OCI-LY1 (cell line): ENCODE measurements at regions not wholly inside any gene's neighbourhood (a gene's known extent, or its start where the extent isn't known, plus 50 kb on each side); places are given as distances from the start of the nearest gene placed in this dataset.

Source experiments
- H2AFZ ChIP-seq: fragments of 200-600 bp; sonication (generic), shearing (Covaris generic); 2 replicates; pipeline ENCODE4 v1.6.0; 2014; ENCODE audit warnings: antibody characterized with exemption, mild to moderate bottlenecking, low read length
- H3F3A ChIP-seq: fragments of 200-600 bp; sonication (generic), shearing (Covaris generic); 2 replicates; pipeline ENCODE4 v1.6.0; 2014; ENCODE audit warnings: mild to moderate bottlenecking, antibody characterized with exemption, low read length, moderate library complexity; ENCODE audit not compliant: insufficient read depth
- H3K27ac ChIP-seq: fragments of 200-600 bp; sonication (generic); 2 replicates; pipeline ENCODE4 v1.5.1; 2014; ENCODE audit warnings: low read length, mixed run types, mild to moderate bottlenecking, low read depth; ENCODE audit not compliant: poor library complexity, severe bottlenecking
- H3K27me3 ChIP-seq: fragments of 200-600 bp; sonication (generic); 2 replicates; pipeline ENCODE4 v1.6.0; 2014; ENCODE audit warnings: antibody characterized with exemption, mild to moderate bottlenecking, low read length, moderate library complexity; ENCODE audit not compliant: insufficient read depth
- H3K36me3 ChIP-seq: fragments of 200-600 bp; sonication (generic); 2 replicates; pipeline ENCODE4 v1.6.1; 2014; ENCODE audit warnings: mild to moderate bottlenecking, antibody characterized with exemption, low read length, moderate library complexity, mixed read lengths; ENCODE audit not compliant: insufficient read depth
- H3K4me1 ChIP-seq: fragments of 200-600 bp; sonication (generic); 2 replicates; pipeline ENCODE4 v1.5.1; 2014; ENCODE audit warnings: mild to moderate bottlenecking, low read length, moderate library complexity; ENCODE audit not compliant: insufficient read depth, severe bottlenecking
- H3K4me2 ChIP-seq: fragments of 200-600 bp; sonication (generic), shearing (Covaris generic); 2 replicates; pipeline ENCODE4 v1.6.1; 2014; ENCODE audit warnings: low read length
- H3K4me3 ChIP-seq: fragments of 200-600 bp; sonication (generic); 2 replicates; pipeline ENCODE4 v1.5.1; 2014; ENCODE audit warnings: low read length, low read depth, mild to moderate bottlenecking, mixed read lengths; ENCODE audit not compliant: poor library complexity, severe bottlenecking
- H3K79me2 ChIP-seq: fragments of 200-600 bp; shearing (Covaris generic); 2 replicates; pipeline ENCODE4 v1.6.1; 2016; ENCODE audit warnings: mixed run types, low read length, mixed read lengths; ENCODE audit not compliant: insufficient read depth
- H3K9ac ChIP-seq: fragments of 200-600 bp; sonication (generic), shearing (Covaris generic); 2 replicates; pipeline ENCODE4 v1.6.1; 2014; ENCODE audit warnings: mild to moderate bottlenecking, low read length, mixed read lengths
- H3K9me2 ChIP-seq: fragments of 200-600 bp; sonication (generic), shearing (Covaris generic); 2 replicates; pipeline ENCODE4 v1.6.1; 2014; ENCODE audit warnings: low read depth, mild to moderate bottlenecking, low read length, mixed read lengths
- H3K9me3 ChIP-seq: fragments of 200-600 bp; shearing (Covaris generic); 2 replicates; pipeline ENCODE4 v1.6.1; 2014; ENCODE audit warnings: low read length, mixed read lengths
- H4K20me1 ChIP-seq: fragments of 200-600 bp; sonication (generic), shearing (Covaris generic); 2 replicates; pipeline ENCODE4 v1.6.0; 2016; ENCODE audit warnings: mild to moderate bottlenecking, low read length; ENCODE audit not compliant: insufficient read depth
- EZH2 ChIP-seq: fragments of 200-600 bp; sonication (generic), shearing (Covaris generic); IDR thresholded peaks from 2 replicates; pipeline ENCODE4 v1.8.0; 2017; ENCODE audit warnings: borderline replicate concordance, mixed run types, mild to moderate bottlenecking, antibody characterized with exemption, low read length, moderate library complexity, mixed read lengths
- TF ChIP-seq, protein P1 (sequence below): fragments of 200-600 bp; sonication (generic), shearing (Covaris generic); IDR thresholded peaks from 2 replicates; pipeline ENCODE4 v1.5.1; 2017; ENCODE audit warnings: mild to moderate bottlenecking, antibody characterized with exemption, low read length, moderate library complexity, mixed read lengths

DNA sequence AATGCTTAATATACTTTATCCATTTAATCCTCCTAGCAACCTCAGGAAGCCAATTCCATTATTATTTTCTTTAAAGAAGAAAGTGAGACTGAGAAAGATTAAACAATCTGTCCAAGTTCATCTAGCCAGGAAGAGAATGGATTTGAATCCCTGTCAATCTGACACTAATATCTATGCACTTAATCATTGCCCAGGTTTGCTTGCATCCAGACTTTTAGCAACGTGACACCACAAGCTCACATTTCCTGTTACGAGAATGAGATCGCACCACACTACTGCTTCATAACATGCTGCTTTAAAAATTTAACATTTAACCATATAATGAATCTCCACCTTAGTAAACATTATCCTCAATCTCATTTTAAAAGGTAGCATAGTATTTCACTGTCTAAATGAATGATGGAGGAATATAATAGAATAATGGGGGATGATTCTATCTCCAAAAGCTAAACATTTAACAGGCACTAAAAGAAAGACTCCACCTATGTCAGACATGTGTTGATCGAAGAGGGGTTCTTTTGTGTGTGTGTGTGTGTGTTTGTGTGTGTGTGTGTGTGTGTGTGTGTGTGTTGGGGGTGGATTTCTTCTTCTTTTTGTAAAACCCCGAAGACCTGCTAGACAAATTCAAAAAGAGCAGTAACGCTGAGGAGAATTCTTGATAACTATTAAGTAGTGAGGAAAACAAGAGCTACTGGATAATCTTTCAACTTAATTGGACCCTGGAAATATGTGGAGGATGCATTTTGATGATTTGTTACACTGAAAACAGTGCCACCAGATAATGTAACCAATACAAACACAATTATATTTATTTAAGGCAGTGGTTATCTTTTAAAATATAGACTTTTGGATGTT lies 138.7 kb upstream of the NR3C1 start:
- H3K4me3 ChIP-seq: no peak overlapping the region
- H4K20me1 ChIP-seq: no peaks in the 10 kb centered on the region
- H3K27me3 ChIP-seq: no peaks in the 10 kb centered on the region
- H3K4me1 ChIP-seq: peaks cover 4% of the 10 kb centered on the region
- H3K4me2 ChIP-seq: no peak overlapping the region
- no peak for TF ChIP-seq EZH2
- TF ChIP-seq, protein P1, sequence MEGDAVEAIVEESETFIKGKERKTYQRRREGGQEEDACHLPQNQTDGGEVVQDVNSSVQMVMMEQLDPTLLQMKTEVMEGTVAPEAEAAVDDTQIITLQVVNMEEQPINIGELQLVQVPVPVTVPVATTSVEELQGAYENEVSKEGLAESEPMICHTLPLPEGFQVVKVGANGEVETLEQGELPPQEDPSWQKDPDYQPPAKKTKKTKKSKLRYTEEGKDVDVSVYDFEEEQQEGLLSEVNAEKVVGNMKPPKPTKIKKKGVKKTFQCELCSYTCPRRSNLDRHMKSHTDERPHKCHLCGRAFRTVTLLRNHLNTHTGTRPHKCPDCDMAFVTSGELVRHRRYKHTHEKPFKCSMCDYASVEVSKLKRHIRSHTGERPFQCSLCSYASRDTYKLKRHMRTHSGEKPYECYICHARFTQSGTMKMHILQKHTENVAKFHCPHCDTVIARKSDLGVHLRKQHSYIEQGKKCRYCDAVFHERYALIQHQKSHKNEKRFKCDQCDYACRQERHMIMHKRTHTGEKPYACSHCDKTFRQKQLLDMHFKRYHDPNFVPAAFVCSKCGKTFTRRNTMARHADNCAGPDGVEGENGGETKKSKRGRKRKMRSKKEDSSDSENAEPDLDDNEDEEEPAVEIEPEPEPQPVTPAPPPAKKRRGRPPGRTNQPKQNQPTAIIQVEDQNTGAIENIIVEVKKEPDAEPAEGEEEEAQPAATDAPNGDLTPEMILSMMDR: no peak
- no peak overlapping the region for H3K9ac ChIP-seq
- no peak overlapping the region for H2AFZ ChIP-seq
- H3K9me3 ChIP-seq: peaks cover 10% of the 10 kb centered on the region
- H3K36me3 ChIP-seq: no peaks in the 10 kb centered on the region
- H3K79me2 ChIP-seq: no peaks in the 10 kb centered on the region
- H3K9me2 ChIP-seq: no peaks in the 10 kb centered on the region
- H3F3A ChIP-seq: no peaks in the 10 kb centered on the region; the same call in 1 of the 2 replicates
- no peak overlapping the region for H3K27ac ChIP-seq

DNA sequence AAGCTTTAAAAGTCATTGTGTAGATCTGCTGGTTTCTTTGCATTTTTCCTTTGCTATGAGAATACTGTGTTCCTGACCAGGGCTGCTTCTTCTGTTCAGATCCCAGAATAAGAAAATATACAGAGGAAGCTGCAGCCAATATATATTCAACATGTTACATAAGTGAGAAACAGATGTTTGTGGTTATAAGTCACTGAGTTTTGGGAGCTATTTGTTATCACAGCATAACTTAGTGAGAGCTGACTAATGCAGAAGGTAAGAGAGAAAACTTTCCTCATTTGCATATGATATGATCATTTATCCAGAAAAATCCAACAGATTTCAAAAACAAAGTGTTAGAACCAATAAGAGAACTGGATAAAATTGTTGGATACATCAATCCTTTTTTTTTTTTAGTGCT lies 136.3 kb upstream of the NR3C1 start:
- no peaks in the 10 kb centered on the region for H3K9me2 ChIP-seq
- peaks cover 10% of the 10 kb centered on the region for H3K9me3 ChIP-seq
- H3K9ac ChIP-seq: no peak overlapping the region
- no peak overlapping the region for H3K4me3 ChIP-seq
- no peaks in the 10 kb centered on the region for H3K27me3 ChIP-seq
- H4K20me1 ChIP-seq: no peaks in the 10 kb centered on the region
- H3K79me2 ChIP-seq: no peaks in the 10 kb centered on the region
- no peaks in the 10 kb centered on the region for H3K36me3 ChIP-seq
- H2AFZ ChIP-seq: no peak overlapping the region
- H3K4me2 ChIP-seq: no peak overlapping the region
- no peaks in the 10 kb centered on the region; the same call in 1 of the 2 replicates for H3F3A ChIP-seq
- H3K27ac ChIP-seq: no peak overlapping the region
- TF ChIP-seq, protein P1: no peak
- no peak for TF ChIP-seq EZH2
- peaks cover 4% of the 10 kb centered on the region for H3K4me1 ChIP-seq

DNA sequence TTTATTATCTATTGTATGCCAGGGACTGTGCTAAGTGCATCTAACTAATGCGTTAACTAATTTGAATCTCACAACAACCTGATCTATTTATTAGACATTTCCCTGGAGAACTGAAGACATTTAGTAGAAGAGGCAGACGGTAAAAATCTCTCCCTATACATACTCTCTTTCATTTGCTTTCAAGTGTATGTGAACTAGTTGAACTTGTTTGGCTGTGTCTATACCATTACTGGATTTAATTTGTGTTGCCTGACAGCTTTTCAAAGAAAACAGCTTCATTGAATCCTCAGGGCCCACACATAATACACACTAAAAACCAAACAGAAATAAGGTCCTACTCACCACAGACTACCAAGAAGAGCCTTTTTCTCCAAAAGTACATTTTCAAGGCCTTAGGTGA lies 133.6 kb upstream of the NR3C1 start:
- peaks cover 10% of the 10 kb centered on the region for H3K9me3 ChIP-seq
- H3K36me3 ChIP-seq: no peaks in the 10 kb centered on the region
- H3K4me3 ChIP-seq: no peak overlapping the region
- H3F3A ChIP-seq: no peaks in the 10 kb centered on the region
- no peaks in the 10 kb centered on the region for H3K27me3 ChIP-seq
- H3K9ac ChIP-seq: no peak overlapping the region
- TF ChIP-seq EZH2: no peak
- TF ChIP-seq, protein P1: no peak
- H3K79me2 ChIP-seq: no peaks in the 10 kb centered on the region
- H3K27ac ChIP-seq: no peak overlapping the region
- H2AFZ ChIP-seq: no peak overlapping the region
- H3K4me1 ChIP-seq: peaks cover 2% of the 10 kb centered on the region
- no peaks in the 10 kb centered on the region for H4K20me1 ChIP-seq
- H3K9me2 ChIP-seq: no peaks in the 10 kb centered on the region
- no peak overlapping the region for H3K4me2 ChIP-seq
